ENCODE measurements at regions not wholly inside any gene's neighbourhood (a gene's known extent, or its start where the extent isn't known, plus 50 kb on each side); places are given as distances from the start of the nearest gene placed in this dataset.
"Not testable (repeated sequence)": the region's sequence is repeated elsewhere in the genome, so short reads cannot be mapped to it uniquely, and the experiment has no call there.

GRCh38 chr2:221984376-221984775, 314.4 kb downstream of the PAX3 start:
- TF ChIP-seq EZH2 (IDR thresholded peaks at IDR 0.05; ENCODE audit: borderline replicate concordance, low read length) = not testable (repeated sequence)
- TF ChIP-seq, protein P1, sequence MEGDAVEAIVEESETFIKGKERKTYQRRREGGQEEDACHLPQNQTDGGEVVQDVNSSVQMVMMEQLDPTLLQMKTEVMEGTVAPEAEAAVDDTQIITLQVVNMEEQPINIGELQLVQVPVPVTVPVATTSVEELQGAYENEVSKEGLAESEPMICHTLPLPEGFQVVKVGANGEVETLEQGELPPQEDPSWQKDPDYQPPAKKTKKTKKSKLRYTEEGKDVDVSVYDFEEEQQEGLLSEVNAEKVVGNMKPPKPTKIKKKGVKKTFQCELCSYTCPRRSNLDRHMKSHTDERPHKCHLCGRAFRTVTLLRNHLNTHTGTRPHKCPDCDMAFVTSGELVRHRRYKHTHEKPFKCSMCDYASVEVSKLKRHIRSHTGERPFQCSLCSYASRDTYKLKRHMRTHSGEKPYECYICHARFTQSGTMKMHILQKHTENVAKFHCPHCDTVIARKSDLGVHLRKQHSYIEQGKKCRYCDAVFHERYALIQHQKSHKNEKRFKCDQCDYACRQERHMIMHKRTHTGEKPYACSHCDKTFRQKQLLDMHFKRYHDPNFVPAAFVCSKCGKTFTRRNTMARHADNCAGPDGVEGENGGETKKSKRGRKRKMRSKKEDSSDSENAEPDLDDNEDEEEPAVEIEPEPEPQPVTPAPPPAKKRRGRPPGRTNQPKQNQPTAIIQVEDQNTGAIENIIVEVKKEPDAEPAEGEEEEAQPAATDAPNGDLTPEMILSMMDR (conservative IDR thresholded peaks at IDR 0.05 in 1 of 2, IDR thresholded peaks at IDR 0.05 in 1 of 2; ENCODE audit: extremely low read depth in 1 of 2, insufficient read depth in 1 of 2, low read depth in 1 of 2, low read length in 2 of 2) = not testable (repeated sequence)

Data from mammary epithelial cell (primary cell).